SK-N-MC (cell line): ENCODE measurements at regions not wholly inside any gene's neighbourhood (a gene's known extent, or its start where the extent isn't known, plus 50 kb on each side); places are given as distances from the start of the nearest gene placed in this dataset.

Source experiments
- EZH2 ChIP-seq: fragments of 200-600 bp; sonication (generic); IDR thresholded peaks from one replicate; pipeline ENCODE4 v1.6.1; 2017; ENCODE audit warnings: antibody characterized with exemption
- FOXP2 ChIP-seq: optimal IDR thresholded peaks from 2 replicates; pipeline ENCODE3; 2011; ENCODE audit warnings: mild to moderate bottlenecking, moderate library complexity; ENCODE audit not compliant: insufficient read depth; ENCODE audit errors: extremely low read length, control extremely low read depth
- POLR2AphosphoS5 ChIP-seq: IDR thresholded peaks from 2 replicates; pipeline ENCODE4 v1.6.1; 2012; ENCODE audit warnings: mild to moderate bottlenecking, low read depth, low read length, borderline replicate concordance

DNA sequence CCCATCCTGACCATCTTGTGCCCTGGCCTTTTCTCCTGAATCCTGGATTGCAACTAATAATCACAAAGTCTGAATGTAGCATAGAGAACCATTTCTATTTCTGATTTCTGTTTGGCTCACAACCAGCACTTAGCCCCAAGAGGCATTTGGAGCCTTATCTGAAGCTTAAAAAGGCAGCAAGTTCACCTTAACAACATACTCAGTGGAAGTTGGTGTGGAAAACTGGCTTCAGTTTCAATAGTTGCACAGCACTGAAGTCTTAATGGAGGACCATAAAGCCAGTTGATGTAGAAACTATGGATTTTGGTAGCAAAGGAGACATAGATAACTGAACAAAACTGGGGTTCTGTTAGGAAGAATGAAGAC lies 574.1 kb downstream of the PSAT1 start:
- TF ChIP-seq POLR2AphosphoS5 (no peak), EZH2 (no peak), FOXP2 (no peak)
